Activated CD4-positive, alpha-beta T cell treated with anti-CD3 and anti-CD28 coated beads, Interleukin-2, amount 50 U/mL, for 1 hour (primary cell): ENCODE measurements at regions not wholly inside any gene's neighbourhood (a gene's known extent, or its start where the extent isn't known, plus 50 kb on each side); places are given as distances from the start of the nearest gene placed in this dataset.

Experiments
- DNase-seq: peaks from one replicate; pipeline ENCODE4 v3.0.0-alpha.2; 2020

DNA sequence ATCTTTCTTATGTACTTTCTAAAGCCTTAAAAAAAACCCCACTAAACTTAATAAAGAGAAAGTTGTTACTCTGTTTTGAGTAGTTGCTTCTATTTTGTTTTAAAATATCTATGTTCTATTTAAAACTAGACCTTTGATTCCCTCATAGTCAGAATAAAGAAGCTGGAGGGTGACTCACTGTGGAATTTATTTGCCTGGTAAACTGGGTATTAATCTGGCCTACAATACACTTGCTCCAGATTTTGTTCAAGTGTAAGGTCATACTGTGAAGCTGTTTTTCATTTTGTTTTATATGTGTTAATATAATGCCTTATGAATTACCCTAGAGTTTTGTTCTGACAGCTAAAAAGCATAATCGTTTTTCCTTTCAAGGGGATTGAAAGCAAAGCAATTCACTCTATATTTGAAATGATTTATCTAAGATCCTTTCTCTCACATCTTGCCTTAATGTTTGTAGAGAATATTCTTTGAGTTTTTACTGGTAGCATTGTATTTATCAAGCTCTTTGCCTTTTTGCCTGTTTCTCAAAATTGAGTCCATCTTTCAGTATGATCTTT, 277.4 kb upstream of the PITX2 start:
- no peak for DNase-seq

DNA sequence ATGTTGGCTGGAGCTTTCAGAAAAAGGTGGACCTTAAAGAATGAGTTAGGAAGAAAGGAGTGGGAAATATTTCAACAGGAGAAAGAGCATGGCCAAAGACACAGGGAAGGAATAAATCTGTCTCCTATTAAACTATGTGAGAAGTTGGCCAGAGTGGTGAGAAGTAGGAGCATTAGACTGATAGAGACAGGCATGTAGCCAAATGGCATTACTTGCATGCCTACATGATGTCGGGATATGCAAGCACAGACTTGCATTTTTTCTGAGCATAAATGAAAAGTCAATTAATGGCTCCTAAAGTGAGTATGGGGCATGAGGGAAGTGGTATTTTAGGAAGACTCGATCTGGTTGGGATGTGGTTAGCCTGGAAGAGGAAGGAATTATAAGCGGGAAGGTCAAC, 279.6 kb upstream of the PITX2 start:
- DNase-seq, result no peak

DNA sequence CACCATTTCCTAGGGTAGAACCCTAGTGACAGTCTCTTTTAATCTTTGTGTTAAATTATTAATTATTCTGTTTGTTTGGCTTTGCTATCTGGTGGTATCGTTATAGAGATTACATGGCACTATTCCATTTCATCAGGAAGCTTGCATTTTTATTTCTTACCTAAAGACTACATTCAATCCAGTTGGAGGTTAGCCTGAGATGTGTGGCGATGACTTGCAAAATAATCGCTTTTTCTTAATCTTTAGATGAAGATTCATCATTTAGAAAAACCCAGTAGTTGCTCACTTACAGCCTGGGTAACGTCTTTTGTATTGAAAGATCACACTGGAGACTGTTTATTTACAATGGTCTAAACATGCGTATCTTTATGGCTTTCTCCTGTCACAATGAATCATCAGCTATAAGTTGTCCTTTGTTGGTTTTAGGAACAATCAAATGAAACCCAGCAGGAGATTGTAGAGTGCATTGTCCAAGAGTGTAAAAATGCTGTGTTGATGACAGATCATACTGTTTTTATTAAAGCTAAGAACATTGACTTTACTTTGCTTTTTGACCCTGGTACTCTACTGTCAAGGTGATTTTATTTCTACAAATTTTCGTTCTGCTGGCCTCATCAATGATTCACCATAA, 281.7 kb upstream of the PITX2 start:
- no peak for DNase-seq

DNA sequence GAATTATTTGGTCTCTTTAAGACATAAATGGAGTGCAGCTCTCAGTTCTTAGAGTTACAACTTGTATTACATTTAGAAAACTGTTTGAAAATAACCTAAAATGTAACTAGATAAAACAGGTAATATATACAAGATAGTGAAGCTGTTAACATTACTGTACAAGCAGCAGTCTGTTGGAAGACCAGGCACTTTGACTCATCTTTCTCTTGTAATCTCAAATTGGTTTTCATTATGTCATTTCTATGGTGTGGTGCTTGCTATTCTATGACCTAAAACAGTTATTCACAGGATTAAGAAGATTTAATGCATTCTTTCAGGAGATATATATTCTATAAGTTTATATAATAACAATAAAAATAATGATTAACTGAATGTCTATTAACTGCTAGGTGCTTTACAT, 282.5 kb upstream of the PITX2 start:
- DNase-seq, result no peak

DNA sequence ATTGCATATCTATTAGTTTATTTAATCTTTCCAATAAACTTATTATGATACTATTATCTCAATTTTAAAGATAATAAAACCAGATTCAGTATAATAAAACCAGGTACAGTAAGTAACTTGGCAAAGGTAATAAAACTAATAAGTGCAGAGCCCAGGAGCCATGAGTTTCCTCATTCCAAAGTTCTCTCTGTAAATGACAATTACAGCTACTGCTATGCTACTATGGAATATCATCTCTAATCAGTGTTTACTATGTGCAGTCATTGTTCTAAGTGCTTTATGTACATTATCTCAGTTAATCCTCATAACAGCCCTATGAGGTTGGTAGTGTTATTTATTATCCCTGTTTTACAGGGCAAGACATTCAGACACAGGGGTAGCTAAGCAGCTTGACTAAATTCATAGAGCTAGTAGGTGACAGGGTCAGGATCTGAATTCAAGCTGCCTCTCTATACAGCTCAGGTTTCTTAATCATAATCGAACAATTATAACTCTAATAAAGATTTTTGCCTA, 285.0 kb upstream of the PITX2 start:
- DNase-seq, result no peak

DNA sequence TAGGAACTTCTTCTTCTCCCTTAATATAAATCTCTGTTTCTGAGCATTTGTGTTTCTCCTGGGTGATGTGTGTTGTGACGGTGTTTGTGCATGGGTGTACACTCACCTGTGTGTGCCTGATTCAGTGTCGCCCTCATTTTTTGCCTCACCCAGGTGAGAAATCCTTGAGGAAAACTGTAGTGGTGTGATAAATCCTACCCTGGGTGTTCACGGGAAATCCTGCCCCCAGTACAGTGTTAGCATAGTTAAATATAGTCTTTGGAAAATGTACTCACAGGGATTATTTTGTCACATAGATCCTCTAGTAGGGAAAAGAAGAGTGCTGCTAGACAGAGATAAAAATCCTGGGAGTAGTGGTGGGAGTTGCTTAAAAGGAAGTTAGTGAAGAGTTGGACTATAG, 291.9 kb upstream of the PITX2 start:
- DNase-seq, result no peak

DNA sequence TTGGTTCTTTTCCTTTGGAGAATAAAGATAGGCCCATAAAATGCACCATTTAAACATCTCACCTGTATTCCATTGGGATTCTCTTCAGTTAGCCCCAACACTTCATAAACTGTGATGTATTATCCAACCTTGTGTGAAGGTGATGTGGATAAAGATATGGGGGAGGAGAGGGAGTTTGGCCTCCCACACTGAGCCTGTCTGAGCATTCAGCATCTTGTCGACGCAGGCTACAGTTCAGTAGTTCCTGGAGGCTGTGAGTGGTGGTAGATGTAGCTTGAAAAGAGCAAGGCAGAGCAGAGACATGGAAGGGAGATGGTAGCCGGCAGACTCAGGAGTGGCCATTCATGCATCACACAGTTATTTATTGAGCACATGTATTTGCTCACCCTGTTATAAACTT, 292.4 kb upstream of the PITX2 start:
- no peak for DNase-seq

DNA sequence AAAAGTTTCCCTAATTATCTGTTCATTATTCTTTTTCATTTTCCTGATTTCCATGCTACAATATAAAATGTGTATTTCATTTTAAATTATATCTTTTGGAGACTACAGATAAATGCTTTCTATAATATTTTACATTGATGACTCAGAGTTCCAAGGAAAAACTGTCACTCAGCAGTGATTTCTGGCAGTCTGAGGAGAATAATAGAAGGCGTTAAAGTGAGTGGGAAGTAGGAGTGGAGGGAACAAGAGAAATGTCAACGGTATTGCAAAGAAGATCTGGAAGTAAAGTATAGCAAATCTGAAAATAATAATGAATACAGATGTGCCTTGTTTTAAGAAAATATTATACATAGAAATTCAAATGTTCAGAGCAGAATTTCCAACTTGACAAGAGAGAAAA, 293.6 kb upstream of the PITX2 start:
- DNase-seq, result no peak

DNA sequence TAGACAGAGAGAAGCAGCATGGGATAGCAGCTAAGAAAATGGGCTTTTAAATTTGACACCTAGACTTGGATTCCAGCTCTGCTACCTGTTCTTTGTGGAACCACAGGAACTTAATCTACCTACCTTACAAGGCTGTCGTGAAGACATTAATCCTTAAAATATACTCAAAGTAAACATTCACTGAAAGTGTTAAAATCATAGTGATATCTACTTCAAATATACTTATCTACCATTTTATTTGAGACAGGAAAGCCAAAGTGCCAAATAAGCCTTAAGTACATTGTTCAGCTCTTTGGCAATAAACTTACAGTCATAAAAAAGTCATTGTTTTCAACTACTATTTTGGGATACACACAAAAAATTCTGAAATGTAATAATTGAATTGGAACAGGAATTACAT, 295.0 kb upstream of the PITX2 start:
- no peak for DNase-seq

DNA sequence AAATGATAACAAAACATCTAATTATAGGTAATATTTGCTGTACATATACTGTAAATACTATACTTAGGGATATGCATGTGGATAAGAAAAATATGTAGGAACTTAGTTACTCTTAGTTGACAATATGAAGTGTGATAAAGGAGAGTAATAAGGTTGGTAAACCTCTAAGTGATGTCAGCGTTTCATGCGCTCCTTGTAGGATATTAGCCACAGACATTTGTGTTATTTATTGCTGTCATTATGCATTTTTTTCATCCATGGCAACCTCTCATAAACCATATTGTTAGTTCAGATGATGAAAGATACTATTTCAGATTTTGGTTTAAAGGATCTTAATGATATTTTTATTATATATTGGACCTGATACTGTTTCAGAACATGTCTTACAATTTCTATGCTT, 298.1 kb upstream of the PITX2 start:
- no peak for DNase-seq

DNA sequence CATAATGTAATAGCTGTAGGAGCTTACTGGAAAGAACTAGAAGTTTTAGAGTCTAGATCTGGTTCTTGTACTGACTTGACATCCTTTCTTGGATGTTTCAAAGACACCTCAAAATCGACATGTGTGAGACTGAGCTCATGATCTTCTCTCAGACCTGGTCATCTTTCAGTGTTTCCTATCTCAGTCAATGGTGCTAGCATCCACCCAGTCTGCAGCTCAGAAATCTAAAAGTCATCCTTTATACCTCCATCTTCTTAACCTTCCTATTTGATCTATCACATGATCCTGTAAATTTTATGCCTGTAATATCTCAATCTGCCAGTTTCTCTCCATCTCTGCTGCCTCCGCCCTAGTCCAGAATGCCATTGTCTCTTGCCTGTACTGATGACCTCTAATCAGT, 301.9 kb upstream of the PITX2 start:
- no peak for DNase-seq

DNA sequence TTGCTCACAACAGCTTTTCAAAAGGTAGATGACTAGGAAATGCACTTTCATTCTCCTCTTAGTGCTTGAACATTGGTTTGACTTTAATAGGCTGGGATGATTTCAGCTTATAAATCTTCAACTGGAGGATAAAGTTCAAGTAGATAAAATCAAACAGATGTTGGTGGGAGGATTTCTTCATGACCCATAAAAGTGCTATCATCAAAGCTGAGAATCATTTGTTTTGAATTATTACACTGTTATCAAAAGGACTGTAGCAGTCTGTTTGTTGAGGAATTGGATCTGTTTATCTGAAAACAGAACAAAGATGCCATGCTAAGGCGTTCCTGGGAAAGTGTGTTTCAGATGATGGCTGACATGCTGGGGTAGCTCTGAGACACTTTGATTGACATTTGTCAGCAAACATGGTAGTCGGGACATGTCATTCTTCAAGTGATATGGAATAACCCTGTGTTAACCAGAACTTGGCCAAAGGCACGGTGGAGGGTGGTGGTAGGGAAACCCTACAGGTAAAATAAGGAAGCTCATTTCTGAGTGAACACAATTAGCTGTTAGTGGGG, 304.0 kb upstream of the PITX2 start:
- DNase-seq, result no peak

DNA sequence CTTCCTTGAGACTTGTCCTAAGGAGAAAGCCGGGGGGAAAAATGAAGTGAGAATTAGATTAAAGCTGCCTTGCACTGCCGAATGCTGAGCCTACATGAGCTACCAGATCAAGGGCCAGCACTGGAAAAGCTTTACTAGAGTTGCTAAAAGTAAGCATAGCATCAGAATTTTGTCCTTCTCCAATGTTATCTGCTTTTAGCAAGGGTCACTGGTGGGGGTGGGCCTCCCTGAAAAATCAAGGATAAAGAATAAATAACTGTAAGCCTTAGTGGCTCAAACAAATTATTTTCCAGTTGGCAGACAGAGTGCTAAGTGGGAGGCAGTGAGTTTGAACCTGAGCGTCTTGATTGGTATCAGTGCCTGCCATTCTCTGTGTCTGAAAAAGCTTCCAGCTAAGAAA, 310.5 kb upstream of the PITX2 start:
- no peak for DNase-seq

DNA sequence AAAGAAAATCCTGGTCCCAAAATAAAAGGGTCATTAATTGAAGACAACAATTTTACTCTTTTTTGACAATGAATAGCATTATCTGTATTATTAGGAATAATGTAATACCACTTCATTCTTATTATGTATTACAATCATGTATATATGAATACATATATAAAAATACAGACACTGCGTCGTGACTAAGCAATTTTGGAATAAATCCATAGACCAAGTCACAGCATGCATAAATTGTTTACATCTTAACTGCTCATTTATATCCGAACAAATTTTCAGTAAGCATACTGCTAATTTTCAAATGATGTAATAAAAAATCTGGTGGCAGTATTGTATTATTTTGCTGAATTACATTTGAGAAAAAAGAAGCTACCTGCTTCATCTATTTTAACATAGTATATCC, 321.6 kb upstream of the PITX2 start:
- no peak for DNase-seq

DNA sequence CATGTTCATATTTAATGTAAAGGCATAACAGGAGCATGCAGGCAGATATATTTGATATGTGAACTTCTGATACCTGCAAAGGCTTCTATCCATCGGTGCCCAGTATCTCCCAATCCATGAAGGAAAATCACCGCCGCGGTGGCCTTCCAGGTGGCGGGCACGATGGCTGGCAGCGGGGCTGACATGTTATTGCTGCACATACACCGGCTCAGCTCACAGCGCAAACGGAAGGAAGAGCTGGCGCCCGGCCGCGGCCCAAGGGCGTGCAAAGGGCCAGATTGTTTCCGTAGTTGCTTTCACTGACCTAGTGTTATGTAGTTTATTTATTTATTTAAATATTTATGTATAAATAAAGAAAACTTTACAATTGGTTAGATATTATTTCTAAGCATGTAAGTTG, 322.7 kb upstream of the PITX2 start:
- no peak for DNase-seq

DNA sequence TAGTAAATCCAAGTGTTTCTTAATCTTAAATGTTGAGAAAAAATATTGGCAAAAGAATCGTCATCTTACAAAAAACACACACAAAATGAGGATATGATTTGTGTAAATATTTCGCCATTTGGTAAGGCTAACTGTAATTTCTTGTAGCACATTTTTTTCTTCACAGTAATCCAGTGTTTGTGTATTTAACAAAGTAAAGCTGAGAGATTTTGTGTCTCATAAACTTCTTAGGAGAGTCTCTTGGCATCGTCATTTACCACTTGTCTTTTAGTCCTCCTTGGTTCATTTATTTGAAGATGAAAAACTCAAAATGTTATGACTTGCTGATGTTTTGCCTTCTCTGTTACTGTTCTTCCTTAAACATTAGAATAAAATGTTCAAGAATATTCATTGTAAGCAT, 326.7 kb upstream of the PITX2 start:
- DNase-seq, result no peak

DNA sequence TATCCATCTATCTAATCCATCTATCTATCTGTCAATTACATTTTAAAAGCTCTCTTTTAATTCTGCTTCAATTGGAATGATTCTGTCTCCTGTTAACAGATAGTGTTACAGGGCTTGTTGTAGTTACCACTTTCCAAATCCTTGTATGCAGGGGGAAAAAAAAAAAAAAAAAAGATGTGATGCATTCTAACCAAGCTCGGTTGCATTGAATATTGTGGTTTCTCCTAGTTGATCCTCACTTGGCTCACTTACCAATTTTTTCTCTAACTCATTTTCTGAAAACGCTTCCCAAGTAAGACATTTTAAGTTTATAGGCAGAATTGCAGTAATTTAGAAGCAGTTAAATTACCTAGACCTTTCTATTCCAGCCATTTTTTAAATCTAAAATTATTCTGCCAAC, 327.9 kb upstream of the PITX2 start:
- no peak for DNase-seq

DNA sequence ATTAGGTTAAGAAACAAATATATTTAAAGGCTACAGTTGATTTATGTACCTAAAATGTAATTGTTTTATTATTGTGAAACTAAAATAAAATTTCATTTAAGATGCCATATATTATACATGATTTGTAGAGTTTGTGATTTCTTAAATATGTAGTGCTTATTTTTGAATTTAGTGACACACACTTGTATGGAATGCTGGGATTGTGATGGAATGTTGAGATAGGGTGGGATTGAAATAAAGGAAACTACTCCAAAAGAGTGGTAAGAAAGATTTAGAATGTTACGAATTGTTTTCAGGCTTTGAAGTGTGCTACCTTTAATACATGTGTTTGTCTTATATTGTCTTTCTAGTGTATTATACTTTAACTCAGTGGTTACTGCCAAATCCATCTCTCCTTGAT, 330.3 kb upstream of the PITX2 start:
- DNase-seq, result no peak

DNA sequence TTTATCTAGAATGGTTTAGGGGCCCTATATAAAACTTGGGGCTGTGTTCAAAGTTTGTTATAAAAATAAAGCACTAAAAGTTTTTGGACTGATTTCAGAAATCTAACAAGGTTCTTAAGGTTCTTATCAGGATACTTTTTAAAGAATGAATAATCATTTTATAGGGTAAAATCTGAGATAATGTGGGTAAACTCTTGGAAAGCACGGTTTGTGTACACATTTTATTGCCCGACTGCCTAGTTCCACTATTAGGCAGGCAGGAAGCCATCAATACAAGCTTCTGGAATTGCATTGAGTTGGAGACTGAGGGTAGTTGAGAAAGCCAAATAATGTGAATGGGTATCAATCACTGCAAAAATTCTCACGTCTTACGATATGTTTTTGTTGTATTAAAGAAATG, 331.0 kb upstream of the PITX2 start:
- DNase-seq, result no peak

DNA sequence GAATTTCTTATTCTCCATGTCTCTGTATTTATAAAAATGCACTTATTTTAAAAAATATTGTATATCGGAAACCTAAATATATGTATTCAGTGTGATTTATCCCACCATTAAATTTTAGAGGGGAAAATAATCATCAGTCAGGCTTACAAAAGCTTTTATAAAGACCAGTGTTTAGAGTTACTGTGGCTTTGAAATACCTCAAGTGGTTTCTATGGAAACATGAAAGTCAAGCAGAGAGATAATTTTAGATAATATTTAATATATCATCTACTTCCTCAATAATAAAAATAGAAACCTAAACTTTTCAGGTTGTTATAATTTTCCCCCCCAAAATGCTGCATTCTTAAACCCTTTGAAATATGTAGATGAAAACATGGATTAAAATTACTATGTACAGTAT, 332.9 kb upstream of the PITX2 start:
- no peak for DNase-seq

DNA sequence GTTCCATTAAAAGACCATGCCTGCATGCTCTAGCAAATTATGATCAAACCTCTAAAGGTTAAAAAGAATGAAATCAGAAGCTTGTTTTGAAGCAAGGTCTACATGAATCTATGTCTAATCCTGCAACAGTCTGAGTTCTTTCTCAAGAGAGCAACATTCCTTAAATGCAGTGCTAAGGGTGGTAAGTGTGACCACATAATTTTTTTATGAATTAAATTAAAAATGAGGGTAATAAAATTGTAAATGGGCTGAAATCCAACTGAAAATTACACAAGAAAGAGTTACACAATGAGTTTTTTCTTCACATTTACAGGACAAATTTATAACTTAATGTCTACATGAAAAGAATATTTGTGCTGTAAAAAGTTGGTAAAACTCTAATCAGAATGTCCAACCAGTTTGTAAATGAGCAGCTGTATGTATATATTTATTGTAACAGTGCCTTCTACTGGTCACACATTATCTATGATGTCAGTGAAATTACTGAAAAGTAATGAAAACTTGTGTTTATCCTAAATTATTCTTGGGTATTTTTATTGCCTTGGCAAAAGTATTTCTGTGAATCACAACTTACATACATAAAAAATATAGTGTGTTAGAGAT, 336.3 kb upstream of the PITX2 start:
- DNase-seq, result no peak

DNA sequence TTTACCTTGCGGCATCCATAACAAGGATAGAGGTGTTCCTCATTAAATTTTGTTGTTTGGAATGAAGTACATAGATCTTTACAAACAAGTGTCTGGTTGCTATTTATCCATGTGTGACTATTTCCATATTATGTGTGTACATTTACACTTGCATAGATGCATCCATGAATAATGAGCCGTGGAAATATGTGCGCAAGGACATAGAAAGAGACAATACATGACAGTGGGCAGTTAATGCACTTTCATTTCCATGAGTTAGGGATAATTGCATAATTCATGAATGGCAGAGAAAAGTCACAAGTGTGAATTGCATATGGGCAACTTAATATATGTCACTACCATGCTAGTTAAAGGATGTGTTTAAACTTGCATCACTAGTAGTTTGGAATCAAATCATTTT, 338.2 kb upstream of the PITX2 start:
- no peak for DNase-seq

DNA sequence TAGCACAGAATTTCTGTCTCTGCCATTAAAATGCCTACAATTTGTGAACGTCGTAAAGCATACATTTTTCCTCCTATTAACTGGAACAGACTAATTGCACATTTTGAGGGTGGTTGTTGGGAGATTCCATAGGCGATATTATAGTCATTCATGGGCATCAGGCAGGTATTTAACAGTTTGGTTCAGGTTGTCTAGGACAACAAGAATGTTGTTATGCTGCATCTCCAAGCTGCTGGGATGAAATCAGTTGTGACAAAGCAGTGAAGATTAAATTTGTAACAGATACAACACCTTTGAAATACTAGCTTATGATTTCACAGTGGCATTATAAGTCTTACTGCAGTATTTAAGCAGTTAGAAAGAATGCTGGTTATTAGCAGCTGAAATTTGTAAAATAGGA, 339.7 kb upstream of the PITX2 start:
- no peak for DNase-seq

DNA sequence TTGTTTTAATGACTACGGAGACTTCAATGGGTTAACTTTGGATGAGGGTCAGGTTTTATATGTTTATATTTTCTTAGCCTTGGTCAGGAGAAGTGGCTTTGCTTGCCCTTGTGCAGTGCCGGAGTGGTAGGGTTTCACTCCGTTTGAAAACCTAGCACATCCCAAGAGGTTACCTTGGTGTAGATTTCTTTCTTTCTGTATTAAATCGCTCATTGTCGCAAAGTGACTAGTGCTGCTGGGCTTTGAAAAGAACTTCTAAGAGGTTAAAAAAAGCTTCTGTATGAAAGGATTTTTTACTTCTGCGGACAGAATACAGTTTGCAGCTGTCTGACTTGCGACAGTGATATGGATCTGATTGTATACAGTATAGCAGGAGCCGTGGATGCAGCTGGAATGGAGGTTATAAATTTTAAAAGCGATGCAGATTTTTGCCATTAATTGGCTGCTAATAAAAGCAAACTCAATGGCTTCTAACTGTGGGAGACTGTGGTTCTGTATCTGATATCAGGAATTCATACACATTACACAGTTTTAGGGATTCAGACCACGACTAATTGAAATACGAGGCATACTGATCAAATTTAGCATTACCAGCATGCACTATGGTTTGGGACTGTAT, 340.9 kb upstream of the PITX2 start:
- DNase-seq, result no peak
